Esophagus muscularis mucosa (tissue), 4 donors: ENCODE measurements at regions not wholly inside any gene's neighbourhood (a gene's known extent, or its start where the extent isn't known, plus 50 kb on each side); places are given as distances from the start of the nearest gene placed in this dataset.
A peak's percentile ranks its signal among the peaks of the same experiment; 100 is the strongest.

Experiments used
- DNase-seq: peaks from one replicate; pipeline ENCODE4 v3.0.0-alpha.2; 2017; ENCODE audit errors: extremely low spot score
- H3K27ac ChIP-seq, 4 donors: fragments of 200-600 bp; sonication (generic); replicated peaks in 1 of 4; 1 replicate in 3 of 4; 2 replicates in 1 of 4; pipeline ENCODE4 v1.5.1; 2016 to 2019; ENCODE audit warnings: mild to moderate bottlenecking in 1 of 4
- H3K27me3 ChIP-seq, 4 donors: fragments of 200-600 bp; sonication (generic); one replicate each; pipeline versions ENCODE4 v1.5.1 to v1.6.0; 2016 to 2019
- H3K36me3 ChIP-seq, 4 donors: fragments of 200-600 bp; sonication (generic); one replicate each; pipeline ENCODE4 v1.5.1; 2016 to 2019
- H3K4me1 ChIP-seq, 4 donors: fragments of 200-600 bp; sonication (generic); one replicate each; pipeline ENCODE4 v1.5.1; 2016 to 2019
- H3K4me3 ChIP-seq, 4 donors: fragments of 200-600 bp; sonication (generic); 1 replicate in 2 of 4; 2 replicates in 2 of 4; pipeline ENCODE4 v1.5.1; 2016 to 2019; ENCODE audit warnings: mild to moderate bottlenecking in 4 of 4, moderate library complexity in 1 of 4
- H3K9me3 ChIP-seq, 4 donors: fragments of 200-600 bp; sonication (generic); 1 replicate in 3 of 4; 2 replicates in 1 of 4; pipeline ENCODE4 v1.5.1; 2016 to 2019
- CTCF ChIP-seq, 3 experiments: fragments of 200-600 bp in 2 of 3; fragments of 450-650 bp in 1 of 3; sonication (generic) in 2 of 3; IDR thresholded peaks; one replicate each; pipeline ENCODE4 v1.5.1; 2017 to 2019; ENCODE audit warnings: antibody characterized with exemption in 3 of 3, mild to moderate bottlenecking in 2 of 3, moderate library complexity in 1 of 3
- EP300 ChIP-seq: sonication (generic); formaldehyde crosslinking; IDR thresholded peaks from one replicate; pipeline ENCODE4 v1.6.1; 2017; ENCODE audit warnings: antibody characterized with exemption
- POLR2A ChIP-seq: fragments of 450-650 bp; IDR thresholded peaks from one replicate; pipeline ENCODE4 v1.6.1; 2017; ENCODE audit warnings: antibody characterized with exemption, moderate library complexity, mild to moderate bottlenecking, low read depth
- POLR2AphosphoS5 ChIP-seq, 2 donors: sonication (generic); formaldehyde crosslinking; IDR thresholded peaks; one replicate each; pipeline ENCODE4 v1.6.1; 2017; ENCODE audit warnings: antibody characterized with exemption in 2 of 2
- WGBS: methylation state at CpG from one replicate; pipeline ENCODE4 v1.1.5; 2018; 5-methylcytosine and 5-hydroxymethylcytosine counted together
- intact Hi-C: fragments of 100-400 bp; cut with DNase I; formaldehyde crosslinking; loops from one replicate; pipeline ENCODE4 v1.15.1; 2023

- intact Hi-C loops: no loop called here
- H3K27me3 ChIP-seq: no peaks in the 10 kb centered on the region
- no peaks in the 10 kb centered on the region for H3K9me3 ChIP-seq
- DNase-seq: no peak
- no peak for TF ChIP-seq EP300
- TF ChIP-seq CTCF (IDR thresholded peaks at IDR 0.05): no peak
- no peak for TF ChIP-seq POLR2A
- TF ChIP-seq POLR2AphosphoS5 (IDR thresholded peaks at IDR 0.05): no peak
- no peak overlapping the region for H3K4me3 ChIP-seq
- H3K27ac ChIP-seq: no peak overlapping the region
- WGBS: 88% methylated on average over 6 of the region's 6 CpGs
- no peaks in the 10 kb centered on the region for H3K36me3 ChIP-seq
- H3K4me1 ChIP-seq: peaks cover 0 to 15% (median 2%) of the 10 kb centered on the region in 4 donors
Measured at GRCh38 chr9:21685502-21685901, 116.9 kb upstream of the MTAP start.

- Histone ChIP-seq H3K4me1 (peaks cover 0 to 15% (median 2%) of the 10 kb centered on the region in 4 donors), H3K9me3 (no peaks in the 10 kb centered on the region), H3K27ac (no peak overlapping the region), H3K36me3 (no peaks in the 10 kb centered on the region), H3K27me3 (no peaks in the 10 kb centered on the region), H3K4me3 (no peak overlapping the region)
- TF ChIP-seq CTCF (IDR thresholded peaks at IDR 0.05) (no peak), POLR2A (no peak), POLR2AphosphoS5 (IDR thresholded peaks at IDR 0.05) (no peak), EP300 (no peak)
- WGBS: 66% methylated on average over 2 of the region's 2 CpGs
- intact Hi-C loops: no loop called here
- DNase-seq: no peak
Measured at GRCh38 chr9:21686738-21687137, 115.7 kb upstream of the MTAP start.

GRCh38 chr9:21687351-21687750 lies 115.1 kb upstream of the MTAP start:
- DNase-seq: no peak
- Histone ChIP-seq H3K9me3 (no peaks in the 10 kb centered on the region), H3K27ac (no peak overlapping the region), H3K27me3 (no peaks in the 10 kb centered on the region), H3K4me1 (peaks cover 0 to 15% (median 2%) of the 10 kb centered on the region in 4 donors), H3K36me3 (no peaks in the 10 kb centered on the region), H3K4me3 (no peak overlapping the region)
- intact Hi-C loops: no loop called here
- no peak for TF ChIP-seq CTCF (IDR thresholded peaks at IDR 0.05)
- no peak for TF ChIP-seq EP300
- no peak for TF ChIP-seq POLR2A
- TF ChIP-seq POLR2AphosphoS5 (IDR thresholded peaks at IDR 0.05): no peak

GRCh38 chr9:21688108-21689102 lies 114.0 kb upstream of the MTAP start:
- Histone ChIP-seq H3K4me3 (peak overlapping the region in 3 of 4 donors; percentile 6 to 31 (median 9)), H3K9me3 (no peaks in the 10 kb centered on the region), H3K27me3 (no peaks in the 10 kb centered on the region), H3K36me3 (no peaks in the 10 kb centered on the region), H3K27ac (peak overlapping the region in 1 of 4 donors; percentile 10), H3K4me1 (peaks cover 0 to 15% (median 2%) of the 10 kb centered on the region in 4 donors)
- intact Hi-C loops: no loop called here
- DNase-seq: no peak
- 62% methylated on average over 8 of the region's 8 CpGs for WGBS
- TF ChIP-seq POLR2AphosphoS5 (IDR thresholded peaks at IDR 0.05) (no peak), POLR2A (no peak), EP300 (no peak), CTCF (IDR thresholded peaks at IDR 0.05) (no peak)
